Endothelial cell (in vitro differentiated cells): ENCODE measurements at regions not wholly inside any gene's neighbourhood (a gene's known extent, or its start where the extent isn't known, plus 50 kb on each side); places are given as distances from the start of the nearest gene placed in this dataset.

Experiments used
- DNase-seq: peaks from one replicate; pipeline ENCODE4 v3.0.0; 2021; ENCODE audit warnings: low spot score
- H3K27ac Mint-ChIP-seq: one replicate; pipeline ENCODE4 v1.8.0; 2021; ENCODE audit warnings: mixed read lengths, inconsistent platforms; ENCODE audit not compliant: unreplicated experiment
- H3K27me3 Mint-ChIP-seq: one replicate; pipeline ENCODE4 v1.8.0; 2021; ENCODE audit warnings: mild to moderate bottlenecking, moderate library complexity, mixed read lengths, inconsistent platforms; ENCODE audit not compliant: unreplicated experiment
- H3K36me3 Mint-ChIP-seq: one replicate; pipeline ENCODE4 v1.8.0; 2021; ENCODE audit warnings: mild to moderate bottlenecking, low read depth, mixed read lengths, inconsistent platforms; ENCODE audit not compliant: unreplicated experiment
- H3K4me1 Mint-ChIP-seq: one replicate; pipeline ENCODE4 v1.8.0; 2021; ENCODE audit warnings: mild to moderate bottlenecking, mixed read lengths, inconsistent platforms; ENCODE audit not compliant: unreplicated experiment
- H3K4me3 Mint-ChIP-seq: one replicate; pipeline ENCODE4 v1.8.0; 2021; ENCODE audit warnings: mild to moderate bottlenecking, mixed read lengths, inconsistent platforms; ENCODE audit not compliant: unreplicated experiment
- H3K9me3 Mint-ChIP-seq: one replicate; pipeline ENCODE4 v1.8.0; 2021; ENCODE audit warnings: mixed read lengths, inconsistent platforms; ENCODE audit not compliant: unreplicated experiment
- CTCF ChIP-seq: fragments of 200-600 bp; sonication (generic); IDR thresholded peaks from one replicate; pipeline ENCODE4 v1.5.0; 2021; ENCODE audit warnings: antibody characterized with exemption; ENCODE audit not compliant: unreplicated experiment

GRCh38 chr18:55054021-55054990 lies 95.0 kb upstream of the CCDC68 start:
- H3K36me3 Mint-ChIP-seq: no peaks in the 10 kb centered on the region
- no peaks in the 10 kb centered on the region for H3K9me3 Mint-ChIP-seq
- no peak for DNase-seq
- no peak for TF ChIP-seq CTCF
- H3K27me3 Mint-ChIP-seq: peaks cover 3% of the 10 kb centered on the region
- no peak overlapping the region for H3K27ac Mint-ChIP-seq
- peaks cover 9% of the 10 kb centered on the region for H3K4me1 Mint-ChIP-seq
- no peak overlapping the region for H3K4me3 Mint-ChIP-seq

- H3K27ac Mint-ChIP-seq: no peak overlapping the region
- TF ChIP-seq CTCF: no peak
- no peaks in the 10 kb centered on the region for H3K4me1 Mint-ChIP-seq
- no peaks in the 10 kb centered on the region for H3K27me3 Mint-ChIP-seq
- no peak overlapping the region for H3K4me3 Mint-ChIP-seq
- no peak for DNase-seq
- no peaks in the 10 kb centered on the region for H3K9me3 Mint-ChIP-seq
- no peaks in the 10 kb centered on the region for H3K36me3 Mint-ChIP-seq
Observed at GRCh38 chr18:55048892-55049291, 89.6 kb upstream of the CCDC68 start.

GRCh38 chr18:55047546-55047945 lies 88.3 kb upstream of the CCDC68 start:
- Mint-ChIP-seq H3K4me3 (no peak overlapping the region), H3K36me3 (no peaks in the 10 kb centered on the region), H3K4me1 (no peaks in the 10 kb centered on the region), H3K9me3 (no peaks in the 10 kb centered on the region), H3K27me3 (no peaks in the 10 kb centered on the region), H3K27ac (no peak overlapping the region)
- DNase-seq: no peak
- no peak for TF ChIP-seq CTCF

- no peaks in the 10 kb centered on the region for H3K9me3 Mint-ChIP-seq
- H3K27ac Mint-ChIP-seq: no peak overlapping the region
- peaks cover 2% of the 10 kb centered on the region for H3K4me1 Mint-ChIP-seq
- no peaks in the 10 kb centered on the region for H3K27me3 Mint-ChIP-seq
- no peak for DNase-seq
- TF ChIP-seq CTCF: no peak
- H3K36me3 Mint-ChIP-seq: no peaks in the 10 kb centered on the region
- no peak overlapping the region for H3K4me3 Mint-ChIP-seq
Observed at GRCh38 chr18:55041366-55041765, 82.1 kb upstream of the CCDC68 start.

- no peaks in the 10 kb centered on the region for H3K36me3 Mint-ChIP-seq
- no peak for TF ChIP-seq CTCF
- H3K4me1 Mint-ChIP-seq: peaks cover 2% of the 10 kb centered on the region
- H3K4me3 Mint-ChIP-seq: no peak overlapping the region
- H3K9me3 Mint-ChIP-seq: no peaks in the 10 kb centered on the region
- DNase-seq: no peak
- no peak overlapping the region for H3K27ac Mint-ChIP-seq
- no peaks in the 10 kb centered on the region for H3K27me3 Mint-ChIP-seq
Observed at GRCh38 chr18:55038162-55038561, 78.9 kb upstream of the CCDC68 start.
